ENCODE measurements at regions not wholly inside any gene's neighbourhood (a gene's known extent, or its start where the extent isn't known, plus 50 kb on each side); places are given as distances from the start of the nearest gene placed in this dataset.

DNA sequence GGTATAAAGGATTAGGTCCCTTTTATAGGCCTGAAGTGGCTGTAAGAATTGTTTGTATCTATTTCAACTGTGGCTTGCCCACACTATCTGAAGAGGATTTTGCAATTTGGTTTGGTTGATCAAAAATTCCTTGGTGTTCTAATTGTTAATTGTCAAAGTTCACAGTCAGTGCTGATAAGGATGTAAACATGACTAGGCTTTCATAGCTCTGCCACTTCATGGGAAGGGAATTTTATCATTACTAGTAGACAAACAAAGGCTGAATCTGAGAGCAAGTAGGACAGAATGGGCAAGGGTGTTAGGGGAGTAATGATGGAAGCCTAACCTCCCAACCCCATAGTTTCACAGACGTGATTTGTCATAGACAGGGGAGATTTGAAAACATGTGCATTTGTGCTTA, 1131.7 kb downstream of the SH3BGRL start:
- TF ChIP-seq, protein P1, sequence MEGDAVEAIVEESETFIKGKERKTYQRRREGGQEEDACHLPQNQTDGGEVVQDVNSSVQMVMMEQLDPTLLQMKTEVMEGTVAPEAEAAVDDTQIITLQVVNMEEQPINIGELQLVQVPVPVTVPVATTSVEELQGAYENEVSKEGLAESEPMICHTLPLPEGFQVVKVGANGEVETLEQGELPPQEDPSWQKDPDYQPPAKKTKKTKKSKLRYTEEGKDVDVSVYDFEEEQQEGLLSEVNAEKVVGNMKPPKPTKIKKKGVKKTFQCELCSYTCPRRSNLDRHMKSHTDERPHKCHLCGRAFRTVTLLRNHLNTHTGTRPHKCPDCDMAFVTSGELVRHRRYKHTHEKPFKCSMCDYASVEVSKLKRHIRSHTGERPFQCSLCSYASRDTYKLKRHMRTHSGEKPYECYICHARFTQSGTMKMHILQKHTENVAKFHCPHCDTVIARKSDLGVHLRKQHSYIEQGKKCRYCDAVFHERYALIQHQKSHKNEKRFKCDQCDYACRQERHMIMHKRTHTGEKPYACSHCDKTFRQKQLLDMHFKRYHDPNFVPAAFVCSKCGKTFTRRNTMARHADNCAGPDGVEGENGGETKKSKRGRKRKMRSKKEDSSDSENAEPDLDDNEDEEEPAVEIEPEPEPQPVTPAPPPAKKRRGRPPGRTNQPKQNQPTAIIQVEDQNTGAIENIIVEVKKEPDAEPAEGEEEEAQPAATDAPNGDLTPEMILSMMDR (IDR thresholded peaks at IDR 0.05), result no peak
- TF ChIP-seq POLR2A (IDR thresholded peaks at IDR 0.05), result no peak

Measured in body of pancreas (tissue), 4 donors.